Activated naive CD8-positive, alpha-beta T cell (primary cell): ENCODE measurements at regions not wholly inside any gene's neighbourhood (a gene's known extent, or its start where the extent isn't known, plus 50 kb on each side); places are given as distances from the start of the nearest gene placed in this dataset.
"Not testable (repeated sequence)": the region's sequence is repeated elsewhere in the genome, so short reads cannot be mapped to it uniquely, and the experiment has no call there.

Experiments
- H3K27ac Mint-ChIP-seq: one replicate; pipeline ENCODE4 v1.8.0; 2021; ENCODE audit warnings: mixed read lengths
- H3K27me3 Mint-ChIP-seq: one replicate; pipeline ENCODE4 v1.8.0; 2021; ENCODE audit warnings: mixed read lengths
- H3K36me3 Mint-ChIP-seq: one replicate; pipeline ENCODE4 v1.8.0; 2021; ENCODE audit warnings: mixed read lengths
- H3K4me1 Mint-ChIP-seq: one replicate; pipeline ENCODE4 v1.8.0; 2021; ENCODE audit warnings: low read depth, mixed read lengths
- H3K4me3 Mint-ChIP-seq: one replicate; pipeline ENCODE4 v1.8.0; 2021; ENCODE audit warnings: mild to moderate bottlenecking, mixed read lengths
- H3K9me3 Mint-ChIP-seq: one replicate; pipeline ENCODE4 v1.8.0; 2021; ENCODE audit warnings: low read depth, mixed read lengths

DNA sequence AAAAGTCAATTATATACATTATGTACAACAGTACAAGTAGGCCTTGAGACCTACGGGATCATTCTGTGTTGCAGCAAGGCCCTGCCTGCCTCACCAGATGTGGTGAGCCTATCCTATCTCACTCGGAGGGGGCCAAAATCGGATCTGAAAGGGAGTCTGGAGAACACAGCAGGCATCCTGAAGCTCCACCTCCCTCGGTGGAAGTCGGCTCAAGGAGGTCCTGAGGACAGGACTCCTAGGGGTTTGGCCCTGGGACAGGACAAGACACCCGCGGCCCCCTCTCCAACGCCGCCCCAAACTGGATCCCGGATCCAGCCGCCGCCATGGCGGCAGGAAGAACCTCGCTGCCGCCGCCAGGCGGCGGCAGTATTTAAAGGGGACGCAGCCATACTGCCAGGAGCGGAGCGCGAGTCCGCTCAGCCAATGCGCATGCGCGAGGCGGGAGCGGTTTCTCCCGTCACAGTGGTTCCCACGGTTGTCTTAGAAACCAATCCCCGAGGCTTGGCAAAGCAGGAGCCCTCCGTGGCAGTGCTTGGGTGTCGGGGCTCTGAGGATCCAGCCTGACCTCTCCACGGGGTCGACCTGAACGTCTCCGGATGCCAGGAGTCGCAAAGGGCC, 97.8 kb upstream of the FOXD4L5 start:
- H3K4me1 Mint-ChIP-seq, H3K9me3 Mint-ChIP-seq, H3K36me3 Mint-ChIP-seq, H3K27ac Mint-ChIP-seq, H3K27me3 Mint-ChIP-seq, H3K4me3 Mint-ChIP-seq: not testable (repeated sequence)
